ENCODE measurements at regions not wholly inside any gene's neighbourhood (a gene's known extent, or its start where the extent isn't known, plus 50 kb on each side); places are given as distances from the start of the nearest gene placed in this dataset.

GRCh38 chr10:54914049-54914448 is 113.0 kb upstream of the PCDH15 start:
- DNase-seq, result no peak

- DNase-seq, result no peak
These were observed 108.1 kb upstream of the PCDH15 start for GRCh38 chr10:54909165-54909564.

GRCh38 chr10:54908019-54908418 is 107.0 kb upstream of the PCDH15 start:
- DNase-seq, result no peak

- DNase-seq, result no peak
These were observed 105.9 kb upstream of the PCDH15 start for GRCh38 chr10:54906940-54907339.

- no peak for DNase-seq
These were observed 104.7 kb upstream of the PCDH15 start for GRCh38 chr10:54905578-54906192.

GRCh38 chr10:54904833-54905232 is 103.8 kb upstream of the PCDH15 start:
- DNase-seq, result no peak

- DNase-seq, result no peak
These were observed 102.7 kb upstream of the PCDH15 start for GRCh38 chr10:54903745-54904144.

- DNase-seq, result no peak
These were observed 99.6 kb upstream of the PCDH15 start for GRCh38 chr10:54900584-54900983.

- DNase-seq, result no peak
These were observed 80.0 kb upstream of the PCDH15 start for GRCh38 chr10:54880996-54881395.

- no peak for DNase-seq
These were observed 68.0 kb upstream of the PCDH15 start for GRCh38 chr10:54869022-54869421.

- DNase-seq, result no peak
These were observed 65.6 kb upstream of the PCDH15 start for GRCh38 chr10:54866666-54867065.

GRCh38 chr10:54854843-54855242 is 53.8 kb upstream of the PCDH15 start:
- no peak for DNase-seq

GRCh38 chr10:54854389-54854788 is 53.4 kb upstream of the PCDH15 start:
- DNase-seq, result no peak

- DNase-seq, result no peak
These were observed 52.9 kb upstream of the PCDH15 start for GRCh38 chr10:54853883-54854282.

Measured in central memory CD4-positive, alpha-beta T cell (primary cell).